Body of pancreas (tissue), 4 donors: ENCODE measurements at regions not wholly inside any gene's neighbourhood (a gene's known extent, or its start where the extent isn't known, plus 50 kb on each side); places are given as distances from the start of the nearest gene placed in this dataset.
"Not testable (repeated sequence)": the region's sequence is repeated elsewhere in the genome, so short reads cannot be mapped to it uniquely, and the experiment has no call there.

Experiments used
- ATAC-seq: fragments of 150-250 bp; one replicate; pipeline ENCODE4 v1.9.1; 2016
- DNase-seq, 4 donors: peaks; one replicate each; pipeline ENCODE4 v3.0.0-alpha.2; 2019
- H3K27ac ChIP-seq, 4 donors: fragments of 200-600 bp; sonication (generic); 1 replicate in 3 of 4; 2 replicates in 1 of 4; pipeline versions ENCODE4 v1.5.1 to v1.6.1; 2016 to 2019; ENCODE audit warnings: mild to moderate bottlenecking in 1 of 4, mixed read lengths in 1 of 4, moderate library complexity in 1 of 4
- H3K27me3 ChIP-seq, 2 donors: fragments of 200-600 bp; sonication (generic); one replicate each; pipeline ENCODE4 v1.6.0; 2016; ENCODE audit warnings: mild to moderate bottlenecking in 1 of 2
- H3K36me3 ChIP-seq, 2 donors: fragments of 200-600 bp; sonication (generic); replicated peaks in 1 of 2; 2 replicates each; pipeline ENCODE4 v1.5.1; 2016; ENCODE audit warnings: low read depth in 2 of 2; ENCODE audit not compliant: insufficient read depth in 1 of 2
- H3K4me1 ChIP-seq: fragments of 200-600 bp; sonication (generic); one replicate; pipeline ENCODE4 v1.6.0; 2016
- H3K4me3 ChIP-seq, 2 donors: fragments of 200-600 bp; sonication (generic); 1 replicate in 1 of 2; 2 replicates in 1 of 2; pipeline ENCODE4 v1.5.1; 2016 to 2019
- H3K9me3 ChIP-seq, 3 donors: fragments of 200-600 bp; sonication (generic); 1 replicate in 2 of 3; 2 replicates in 1 of 3; pipeline ENCODE4 v1.5.1; 2016
- CTCF ChIP-seq, 7 experiments: fragments of 450-650 bp in 4 of 7; fragments of 200-600 bp in 3 of 7; sonication (generic) in 3 of 7; IDR thresholded peaks; one replicate each; pipeline ENCODE4 v1.5.1; 2016 to 2019; ENCODE audit warnings: antibody characterized with exemption in 7 of 7
- POLR2A ChIP-seq, 3 donors: fragments of 450-650 bp; IDR thresholded peaks; one replicate each; pipeline ENCODE4 v1.6.1; 2016; ENCODE audit warnings: antibody characterized with exemption in 3 of 3, mild to moderate bottlenecking in 2 of 3
- WGBS, 2 donors: methylation state at CpG; one replicate each; pipeline ENCODE4 v1.1.5; 2017; 5-methylcytosine and 5-hydroxymethylcytosine counted together
- intact Hi-C: fragments of 100-400 bp; cut with DNase I; formaldehyde crosslinking; loops from one replicate; pipeline ENCODE4 v1.15.1; 2023

- TF ChIP-seq POLR2A (IDR thresholded peaks at IDR 0.05) (no peak), CTCF (IDR thresholded peaks at IDR 0.05) (no peak)
- no peak for ATAC-seq
- intact Hi-C loops: no loop called here
- H3K9me3 ChIP-seq: no peaks in the 10 kb centered on the region
- DNase-seq: no peak
- no peak overlapping the region for H3K4me3 ChIP-seq
- no peaks in the 10 kb centered on the region for H3K36me3 ChIP-seq
- H3K27ac ChIP-seq: no peak overlapping the region
- H3K4me1 ChIP-seq: peaks cover 14% of the 10 kb centered on the region
- 69 to 84% methylated on average over 7 of the region's 7 CpGs for WGBS, 2 donors
- no peaks in the 10 kb centered on the region for H3K27me3 ChIP-seq
Measured at GRCh38 chr22:33166206-33166605, 108.0 kb upstream of the SYN3 start.

- Histone ChIP-seq H3K27me3 (no peaks in the 10 kb centered on the region), H3K4me1 (peaks cover 14% of the 10 kb centered on the region), H3K36me3 (no peaks in the 10 kb centered on the region), H3K9me3 (no peaks in the 10 kb centered on the region), H3K4me3 (no peak overlapping the region), H3K27ac (no peak overlapping the region)
- intact Hi-C loops: no loop called here
- DNase-seq (no peak), ATAC-seq (no peak)
- TF ChIP-seq POLR2A (IDR thresholded peaks at IDR 0.05) (no peak), CTCF (IDR thresholded peaks at IDR 0.05) (no peak)
- WGBS, 2 donors: 9% methylated on average over 4 of the region's 4 CpGs
Measured at GRCh38 chr22:33163815-33164214, 105.6 kb upstream of the SYN3 start.

GRCh38 chr22:33162196-33162595 lies 104.0 kb upstream of the SYN3 start:
- Histone ChIP-seq H3K4me3 (no peak overlapping the region), H3K36me3 (no peaks in the 10 kb centered on the region), H3K4me1 (peaks cover 9% of the 10 kb centered on the region), H3K27ac (no peak overlapping the region), H3K9me3 (no peaks in the 10 kb centered on the region), H3K27me3 (no peaks in the 10 kb centered on the region)
- intact Hi-C loops: no loop called here
- ATAC-seq (no peak), DNase-seq (no peak)
- TF ChIP-seq CTCF (IDR thresholded peaks at IDR 0.05) (no peak), POLR2A (IDR thresholded peaks at IDR 0.05) (no peak)
- WGBS, 2 donors: 46 to 55% methylated on average over 3 of the region's 3 CpGs

- Histone ChIP-seq H3K27me3 (no peaks in the 10 kb centered on the region), H3K4me3 (no peak overlapping the region), H3K9me3 (peaks cover 0 to under 1% (median 0%) of the 10 kb centered on the region in 3 donors), H3K27ac (no peak overlapping the region), H3K36me3 (no peaks in the 10 kb centered on the region), H3K4me1 (peaks cover 9% of the 10 kb centered on the region)
- intact Hi-C loops: no loop called here
- DNase-seq (no peak), ATAC-seq (no peak)
- WGBS, 2 donors: 90 to 100% methylated on average over 1 of the region's 1 CpG
- TF ChIP-seq CTCF (IDR thresholded peaks at IDR 0.05) (no peak), POLR2A (IDR thresholded peaks at IDR 0.05) (no peak)
Measured at GRCh38 chr22:33160525-33160924, 102.3 kb upstream of the SYN3 start.

GRCh38 chr22:33154967-33155366 lies 96.8 kb upstream of the SYN3 start:
- DNase-seq, H3K27me3 ChIP-seq, H3K4me3 ChIP-seq, intact Hi-C loops, H3K9me3 ChIP-seq, H3K27ac ChIP-seq, H3K36me3 ChIP-seq, ATAC-seq, H3K4me1 ChIP-seq: not testable (repeated sequence)
- 40 to 58% methylated on average over 1 of the region's 1 CpG for WGBS, 2 donors
